GM12891 (cell line): ENCODE measurements at regions not wholly inside any gene's neighbourhood (a gene's known extent, or its start where the extent isn't known, plus 50 kb on each side); places are given as distances from the start of the nearest gene placed in this dataset.
A peak's percentile ranks its signal among the peaks of the same experiment; 100 is the strongest.
"Not testable (repeated sequence)": the region's sequence is repeated elsewhere in the genome, so short reads cannot be mapped to it uniquely, and the experiment has no call there.

ENCODE experiments used
- POLR2A ChIP-seq: IDR thresholded peaks from 2 replicates; pipeline ENCODE4 v1.6.1; 2011; ENCODE audit warnings: low read depth, low read length, control low read depth
- POLR2AphosphoS5 ChIP-seq: IDR thresholded peaks from 2 replicates; pipeline ENCODE4 v1.6.1; 2011; ENCODE audit warnings: low read depth, low read length, control low read depth
- POU2F2 ChIP-seq: IDR thresholded peaks from 2 replicates; pipeline ENCODE4 v1.6.1; 2011; ENCODE audit warnings: low read depth, mild to moderate bottlenecking, control low read depth, low read length, moderate library complexity
- SPI1 ChIP-seq: IDR thresholded peaks from 2 replicates; pipeline ENCODE4 v1.6.1; 2011; ENCODE audit warnings: low read depth, low read length, control low read depth
- TAF1 ChIP-seq: IDR thresholded peaks from 2 replicates; pipeline ENCODE4 v1.6.1; 2011; ENCODE audit warnings: low read depth, low read length, control low read depth

DNA sequence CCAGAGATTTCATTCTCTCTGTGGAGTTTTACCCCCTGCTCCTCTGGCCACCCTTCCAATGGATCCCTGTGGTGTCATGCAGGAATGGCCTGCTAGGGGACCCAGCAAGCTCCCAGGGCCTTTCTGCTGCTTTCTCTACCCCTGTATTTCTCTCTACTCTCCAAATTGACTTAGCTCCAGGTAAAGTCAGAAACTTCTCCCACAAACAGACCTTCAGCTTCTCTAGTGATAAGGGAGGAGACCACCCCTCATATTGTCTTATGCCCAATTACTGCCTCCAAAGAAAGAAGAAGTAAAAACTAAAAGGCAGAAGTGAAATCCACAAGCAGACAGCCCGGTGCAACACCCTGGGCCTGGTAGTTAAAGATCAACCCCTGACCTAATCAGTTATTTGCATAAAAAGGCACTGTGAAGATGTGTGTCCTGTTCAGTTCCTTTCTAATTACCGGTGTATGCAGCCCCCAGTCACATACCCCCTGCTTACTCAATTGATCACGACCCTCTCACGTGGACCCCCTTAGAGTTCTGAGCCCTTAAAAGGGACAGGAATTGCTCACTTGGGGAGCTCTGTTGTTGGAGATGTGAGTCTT, 104.7 kb upstream of the EPB41L4A start:
- not testable (repeated sequence) for TF ChIP-seq POLR2A, TAF1, POLR2AphosphoS5
- peak; percentile 95 for TF ChIP-seq POU2F2
- TF ChIP-seq SPI1 = peak; percentile 89
